Mesenchymal stem cell (in vitro differentiated cells and primary cell): ENCODE measurements at regions not wholly inside any gene's neighbourhood (a gene's known extent, or its start where the extent isn't known, plus 50 kb on each side); places are given as distances from the start of the nearest gene placed in this dataset.

Source experiments
- DNase-seq: peaks from one replicate; pipeline ENCODE4 v3.0.0-alpha.2; 2013
- H2AFZ ChIP-seq: one replicate; pipeline ENCODE4 v1.6.1; 2013; ENCODE audit warnings: low read depth, mild to moderate bottlenecking, control low read depth, inconsistent platforms, low read length, moderate library complexity
- H2AK5ac ChIP-seq: 2 replicates; pipeline ENCODE4 v1.6.1; 2013; ENCODE audit warnings: low read length, moderate library complexity, mild to moderate bottlenecking, inconsistent platforms; ENCODE audit not compliant: severe bottlenecking
- H2BK120ac ChIP-seq: one replicate; pipeline ENCODE4 v1.6.1; 2013; ENCODE audit warnings: low read depth, mild to moderate bottlenecking, inconsistent platforms, low read length, moderate library complexity
- H2BK12ac ChIP-seq, 2 experiments: one replicate each; pipeline ENCODE4 v1.6.1; 2013; ENCODE audit warnings: inconsistent platforms in 2 of 2, low read length in 2 of 2, mild to moderate bottlenecking in 2 of 2, moderate library complexity in 2 of 2, control low read depth in 1 of 2
- H2BK15ac ChIP-seq: one replicate; pipeline ENCODE4 v1.6.1; 2013; ENCODE audit warnings: mild to moderate bottlenecking, low read depth, inconsistent platforms; ENCODE audit not compliant: poor library complexity, severe bottlenecking
- H2BK5ac ChIP-seq: 2 replicates; pipeline ENCODE4 v1.6.1; 2013; ENCODE audit warnings: low read depth, mild to moderate bottlenecking, low read length, control low read depth, inconsistent platforms; ENCODE audit not compliant: poor library complexity, severe bottlenecking
- H3K14ac ChIP-seq, 2 experiments: one replicate each; pipeline ENCODE4 v1.6.1; 2013; ENCODE audit warnings: inconsistent platforms in 2 of 2, low read length in 2 of 2, control low read depth in 1 of 2, mild to moderate bottlenecking in 1 of 2, moderate library complexity in 1 of 2
- H3K18ac ChIP-seq, 2 experiments: one replicate each; pipeline ENCODE4 v1.6.1; 2013; ENCODE audit warnings: inconsistent platforms in 2 of 2, low read length in 2 of 2, control low read depth in 1 of 2, low read depth in 1 of 2, mild to moderate bottlenecking in 1 of 2
- H3K23ac ChIP-seq, 2 experiments: one replicate each; pipeline ENCODE4 v1.6.1; 2013; ENCODE audit warnings: inconsistent platforms in 2 of 2, low read length in 2 of 2, mild to moderate bottlenecking in 2 of 2, moderate library complexity in 2 of 2, control low read depth in 1 of 2
- H3K27ac ChIP-seq: 2 replicates; pipeline ENCODE4 v1.5.1; 2013; ENCODE audit warnings: mild to moderate bottlenecking, moderate library complexity, low read length, control low read depth, inconsistent platforms; ENCODE audit not compliant: poor library complexity, severe bottlenecking
- H3K27me3 ChIP-seq, 2 experiments: 2 replicates each; pipeline versions ENCODE4 v1.6.1 to v1.7.0; 2013; ENCODE audit warnings: low read length in 2 of 2, mild to moderate bottlenecking in 2 of 2, moderate library complexity in 2 of 2, control low read depth in 1 of 2, inconsistent platforms in 1 of 2; ENCODE audit not compliant: control insufficient read depth in 1 of 2, insufficient read depth in 1 of 2
- H3K36me3 ChIP-seq, 2 experiments: 2 replicates each; pipeline versions ENCODE4 v1.6.1 to v1.7.0; 2013; ENCODE audit warnings: low read length in 2 of 2, control low read depth in 1 of 2, inconsistent platforms in 1 of 2, low read depth in 1 of 2, mild to moderate bottlenecking in 1 of 2; ENCODE audit not compliant: insufficient read depth in 2 of 2, control insufficient read depth in 1 of 2
- H3K4ac ChIP-seq, 2 experiments: one replicate each; pipeline ENCODE4 v1.6.1; 2013; ENCODE audit warnings: inconsistent platforms in 2 of 2, low read length in 2 of 2, mild to moderate bottlenecking in 2 of 2, moderate library complexity in 2 of 2, control low read depth in 1 of 2, low read depth in 1 of 2
- H3K4me1 ChIP-seq: 2 replicates; pipeline ENCODE4 v1.6.1; 2013; ENCODE audit warnings: low read depth, low read length, control low read depth; ENCODE audit not compliant: control insufficient read depth, insufficient read depth
- H3K4me2 ChIP-seq: 2 replicates; pipeline ENCODE4 v1.6.1; 2013; ENCODE audit warnings: low read length, mild to moderate bottlenecking, inconsistent platforms; ENCODE audit not compliant: poor library complexity, severe bottlenecking
- H3K4me3 ChIP-seq, 2 experiments: 2 replicates each; pipeline versions ENCODE4 v1.5.1 to v1.7.0; 2013; ENCODE audit warnings: low read length in 2 of 2, mild to moderate bottlenecking in 2 of 2, control low read depth in 1 of 2, low read depth in 1 of 2; ENCODE audit not compliant: insufficient read depth in 1 of 2
- H3K79me1 ChIP-seq: replicated peaks from 2 replicates; pipeline ENCODE4 v1.6.1; 2013; ENCODE audit warnings: mild to moderate bottlenecking, control low read depth, low read length, inconsistent platforms; ENCODE audit not compliant: poor library complexity, severe bottlenecking
- H3K9ac ChIP-seq: 2 replicates; pipeline ENCODE4 v1.7.0; 2013; ENCODE audit warnings: mild to moderate bottlenecking, low read length, moderate library complexity
- H3K9me3 ChIP-seq: 2 replicates; pipeline ENCODE4 v1.7.0; 2013; ENCODE audit warnings: mild to moderate bottlenecking, low read length; ENCODE audit not compliant: control insufficient read depth
- H4K8ac ChIP-seq: one replicate; pipeline ENCODE4 v1.6.1; 2013; ENCODE audit warnings: inconsistent platforms, mild to moderate bottlenecking, low read length, moderate library complexity
- H4K91ac ChIP-seq: one replicate; pipeline ENCODE4 v1.6.1; 2013; ENCODE audit warnings: mild to moderate bottlenecking, low read length, inconsistent platforms
- WGBS: methylation state at CpG from one replicate; pipeline ENCODE4 v1.1.7; 2013; ENCODE audit warnings: mixed read lengths; 5-methylcytosine and 5-hydroxymethylcytosine counted together

DNA sequence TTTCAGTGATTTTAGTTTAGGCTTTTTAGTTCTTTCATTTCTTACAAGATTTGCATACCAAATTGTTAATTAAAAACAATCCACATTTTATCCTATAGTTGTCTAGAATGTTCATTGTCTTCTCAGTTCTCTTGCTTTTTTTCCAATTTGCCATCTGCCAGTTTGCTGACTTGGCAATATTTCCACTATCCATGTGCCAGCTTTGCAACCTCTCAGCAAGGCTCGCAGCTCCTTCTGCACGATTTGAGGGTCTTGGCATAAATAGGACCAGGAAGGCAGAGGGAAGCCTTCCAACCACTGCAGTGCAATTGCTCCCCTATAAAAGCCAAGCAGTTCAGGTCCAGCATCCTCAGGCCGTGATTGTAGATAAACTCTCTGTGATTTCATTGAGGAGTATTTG, 306.8 kb upstream of the FMN2 start:
- H3K14ac ChIP-seq: no peak overlapping the region
- no peak overlapping the region for H3K4ac ChIP-seq
- H3K79me1 ChIP-seq: no peaks in the 10 kb centered on the region
- no peak overlapping the region for H2BK120ac ChIP-seq
- H3K36me3 ChIP-seq: no peaks in the 10 kb centered on the region
- no peak overlapping the region for H2AFZ ChIP-seq
- no peak overlapping the region for H2BK15ac ChIP-seq
- 83% methylated on average over 3 of the region's 3 CpGs for WGBS
- H2BK12ac ChIP-seq: no peak overlapping the region
- H2AK5ac ChIP-seq: no peak overlapping the region
- H3K9ac ChIP-seq: no peak overlapping the region
- no peak overlapping the region for H3K4me2 ChIP-seq
- no peak overlapping the region for H3K23ac ChIP-seq
- no peak overlapping the region for H3K4me3 ChIP-seq
- no peak overlapping the region for H3K27ac ChIP-seq
- H3K4me1 ChIP-seq: peaks cover 2% of the 10 kb centered on the region
- no peak for DNase-seq
- H3K9me3 ChIP-seq: no peaks in the 10 kb centered on the region
- no peak overlapping the region for H4K8ac ChIP-seq
- H3K18ac ChIP-seq: no peak overlapping the region
- peaks cover 0 to 11% of the 10 kb centered on the region in 2 experiments for H3K27me3 ChIP-seq
- H4K91ac ChIP-seq: no peak overlapping the region
- no peak overlapping the region for H2BK5ac ChIP-seq

DNA sequence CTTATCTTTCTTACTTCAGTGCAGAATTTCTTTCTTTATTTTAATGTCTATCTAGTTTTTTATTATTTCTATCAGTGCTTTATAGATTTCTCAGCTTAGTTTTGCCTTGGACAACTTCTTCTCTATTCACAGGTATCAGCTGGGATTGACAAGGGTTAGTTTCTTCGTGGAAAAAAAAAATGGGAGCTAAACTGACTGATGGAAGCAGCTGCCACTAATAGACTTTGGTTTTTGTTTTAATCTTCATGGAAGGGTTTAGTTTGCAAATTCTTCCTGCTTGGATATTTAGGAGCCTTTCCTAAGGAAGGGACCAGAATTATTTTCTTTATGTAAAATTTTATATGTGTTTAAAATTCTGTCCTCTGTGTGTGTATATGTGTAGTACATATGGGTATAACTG, 306.1 kb upstream of the FMN2 start:
- no peak overlapping the region for H4K91ac ChIP-seq
- H2BK12ac ChIP-seq: no peak overlapping the region
- no peak for DNase-seq
- no peak overlapping the region for H4K8ac ChIP-seq
- H3K18ac ChIP-seq: no peak overlapping the region
- no peaks in the 10 kb centered on the region for H3K36me3 ChIP-seq
- H3K14ac ChIP-seq: no peak overlapping the region
- no peak overlapping the region for H2BK120ac ChIP-seq
- 48% methylated on average over 1 of the region's 1 CpG for WGBS
- no peak overlapping the region for H3K4me3 ChIP-seq
- no peak overlapping the region for H3K23ac ChIP-seq
- H2AK5ac ChIP-seq: no peak overlapping the region
- H3K9ac ChIP-seq: no peak overlapping the region
- no peak overlapping the region for H2BK5ac ChIP-seq
- peaks cover 2% of the 10 kb centered on the region for H3K4me1 ChIP-seq
- no peak overlapping the region for H2BK15ac ChIP-seq
- H3K27me3 ChIP-seq: peaks cover 0 to 11% of the 10 kb centered on the region in 2 experiments
- H3K4me2 ChIP-seq: no peak overlapping the region
- H2AFZ ChIP-seq: no peak overlapping the region
- no peak overlapping the region for H3K27ac ChIP-seq
- no peaks in the 10 kb centered on the region for H3K9me3 ChIP-seq
- no peak overlapping the region for H3K4ac ChIP-seq
- H3K79me1 ChIP-seq: no peaks in the 10 kb centered on the region

DNA sequence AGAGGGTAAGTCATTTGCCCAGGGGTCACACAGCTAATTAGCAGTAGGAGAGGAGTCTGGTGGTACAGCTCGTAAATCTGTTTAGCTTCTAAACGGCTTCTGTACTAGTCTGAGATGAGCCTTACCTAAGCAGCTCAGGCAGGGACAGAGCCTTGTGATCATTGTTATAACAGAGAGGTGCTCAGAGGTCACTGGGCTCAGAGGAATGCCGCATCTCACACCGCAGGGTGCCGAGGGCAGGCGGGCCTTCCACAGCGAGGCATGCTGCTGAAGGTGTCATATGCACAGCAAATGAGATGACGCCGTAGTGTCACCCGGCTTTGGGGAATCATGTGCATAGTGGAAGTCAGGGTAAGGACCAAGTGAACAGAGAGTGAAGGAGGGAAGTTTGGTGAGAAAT, 305.2 kb upstream of the FMN2 start:
- Histone ChIP-seq H3K18ac (no peak overlapping the region), H4K8ac (no peak overlapping the region), H2AK5ac (no peak overlapping the region), H4K91ac (no peak overlapping the region), H3K4me1 (peaks cover 2% of the 10 kb centered on the region), H2BK12ac (no peak overlapping the region), H3K9me3 (no peaks in the 10 kb centered on the region), H3K23ac (no peak overlapping the region), H3K4ac (no peak overlapping the region), H3K4me2 (no peak overlapping the region), H2BK15ac (no peak overlapping the region), H3K27me3 (peaks cover 0 to 12% of the 10 kb centered on the region in 2 experiments), H3K4me3 (no peak overlapping the region), H3K27ac (no peak overlapping the region), H2AFZ (no peak overlapping the region), H3K14ac (no peak overlapping the region), H3K79me1 (no peaks in the 10 kb centered on the region), H3K36me3 (no peaks in the 10 kb centered on the region), H2BK5ac (no peak overlapping the region), H2BK120ac (no peak overlapping the region), H3K9ac (no peak overlapping the region)
- 61% methylated on average over 10 of the region's 10 CpGs for WGBS
- no peak for DNase-seq

DNA sequence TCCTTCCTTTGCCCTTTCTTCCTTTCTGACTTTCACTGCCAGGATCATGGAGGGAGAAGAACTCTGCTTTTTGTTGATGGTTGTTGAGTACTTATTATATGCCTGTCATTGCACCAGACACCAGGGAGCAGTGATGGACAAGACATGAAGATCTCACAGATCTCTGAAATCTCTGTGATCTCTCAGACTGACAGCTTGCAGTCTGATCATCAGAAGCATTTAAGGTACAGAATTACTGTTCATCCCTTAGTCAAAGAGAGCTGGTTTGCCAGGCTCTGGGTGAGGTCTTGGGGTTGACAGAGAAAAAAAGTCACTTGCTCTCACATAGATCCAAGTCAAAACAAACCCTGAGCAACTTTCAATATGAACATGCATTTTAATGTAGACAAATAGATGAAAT, 299.5 kb upstream of the FMN2 start:
- no peak overlapping the region for H4K91ac ChIP-seq
- H3K4me3 ChIP-seq: no peak overlapping the region
- no peak overlapping the region for H3K4ac ChIP-seq
- no peak overlapping the region for H2BK120ac ChIP-seq
- H3K9ac ChIP-seq: no peak overlapping the region
- no peak for DNase-seq
- no peak overlapping the region for H3K4me2 ChIP-seq
- peaks cover 0 to 12% of the 10 kb centered on the region in 2 experiments for H3K27me3 ChIP-seq
- H2BK15ac ChIP-seq: no peak overlapping the region
- no peak overlapping the region for H3K27ac ChIP-seq
- no peak overlapping the region for H3K23ac ChIP-seq
- no peak overlapping the region for H2AK5ac ChIP-seq
- H3K36me3 ChIP-seq: no peaks in the 10 kb centered on the region
- no peak overlapping the region for H4K8ac ChIP-seq
- no peaks in the 10 kb centered on the region for H3K79me1 ChIP-seq
- no peak overlapping the region for H2BK5ac ChIP-seq
- no peak overlapping the region for H2AFZ ChIP-seq
- H3K4me1 ChIP-seq: no peaks in the 10 kb centered on the region
- no peaks in the 10 kb centered on the region for H3K9me3 ChIP-seq
- H2BK12ac ChIP-seq: no peak overlapping the region
- no peak overlapping the region for H3K14ac ChIP-seq
- H3K18ac ChIP-seq: no peak overlapping the region
